ENCODE measurements at regions not wholly inside any gene's neighbourhood (a gene's known extent, or its start where the extent isn't known, plus 50 kb on each side); places are given as distances from the start of the nearest gene placed in this dataset.

DNA sequence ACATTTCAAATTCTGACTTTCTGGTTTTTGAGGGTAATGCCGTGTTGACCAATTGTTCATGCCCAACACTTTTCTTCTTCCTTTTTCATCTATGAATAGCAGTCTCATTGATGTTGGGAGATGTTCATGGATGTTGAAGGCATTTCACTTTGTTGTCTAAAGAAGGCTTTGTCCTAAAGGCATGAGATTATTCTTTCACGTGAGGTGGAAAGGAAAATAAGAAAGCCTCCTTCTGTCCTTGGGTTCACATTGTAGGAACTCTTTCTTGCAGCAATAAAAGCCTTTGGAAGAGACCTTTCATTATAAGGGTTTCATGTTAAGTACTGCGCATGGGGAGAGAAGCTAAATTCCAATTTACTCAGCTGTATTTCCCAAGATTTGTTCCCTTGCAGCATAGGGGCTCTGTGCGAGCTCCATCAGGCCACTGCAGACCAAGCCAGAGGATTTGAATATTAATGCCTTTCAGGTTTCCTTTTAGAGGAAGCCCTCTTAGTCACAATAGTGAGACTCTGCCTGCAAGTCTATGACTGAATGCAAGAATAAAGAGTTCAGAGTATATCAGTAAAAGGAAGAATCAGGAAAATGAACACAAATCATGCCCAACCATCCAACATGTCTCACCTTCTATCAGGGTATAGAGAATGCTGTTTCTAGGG is 274.6 kb downstream of the TMEM38B start:
- Histone ChIP-seq H3K27ac (ENCODE audit: low read length) (no peak overlapping the region), H3K9ac (ENCODE audit: low read length) (no peak overlapping the region), H3K36me3 (ENCODE audit: control insufficient read depth, low read depth, low read length) (no peaks in the 10 kb centered on the region), H3K4me3 (ENCODE audit: low read length) (no peak overlapping the region), H3K27me3 (ENCODE audit: control insufficient read depth, insufficient read depth, low read length) (peaks cover 20% of the 10 kb centered on the region), H3K9me3 (ENCODE audit: control insufficient read depth, low read depth, low read length) (no peaks in the 10 kb centered on the region), H3K4me1 (ENCODE audit: control insufficient read depth, low read depth, low read length) (peaks cover 6% of the 10 kb centered on the region)

DNA sequence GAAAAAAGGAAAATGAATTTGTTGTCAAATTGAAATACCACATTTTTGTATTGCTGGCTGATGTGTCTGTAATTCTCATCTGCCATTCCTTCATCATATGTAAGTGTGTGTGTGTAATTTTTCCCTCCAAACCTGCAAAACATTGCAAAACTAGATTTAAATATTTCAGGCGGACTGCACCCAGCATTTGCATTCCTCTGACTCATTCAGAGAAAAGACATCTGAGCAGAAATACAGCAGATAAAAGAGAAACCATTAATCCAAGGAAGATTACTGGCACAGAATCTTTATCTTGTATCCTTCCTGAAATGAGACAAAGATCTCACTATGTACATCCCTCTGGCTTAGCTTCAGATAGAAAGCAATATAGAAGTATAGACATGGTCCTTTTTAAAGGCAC is 275.3 kb downstream of the TMEM38B start:
- no peak overlapping the region for H3K4me3 ChIP-seq (ENCODE audit: low read length)
- no peaks in the 10 kb centered on the region for H3K36me3 ChIP-seq (ENCODE audit: control insufficient read depth, low read depth, low read length)
- peaks cover 26% of the 10 kb centered on the region for H3K27me3 ChIP-seq (ENCODE audit: control insufficient read depth, insufficient read depth, low read length)
- H3K9ac ChIP-seq (ENCODE audit: low read length): no peak overlapping the region
- H3K4me1 ChIP-seq (ENCODE audit: control insufficient read depth, low read depth, low read length): peaks cover 11% of the 10 kb centered on the region
- no peak overlapping the region for H3K27ac ChIP-seq (ENCODE audit: low read length)
- H3K9me3 ChIP-seq (ENCODE audit: control insufficient read depth, low read depth, low read length): no peaks in the 10 kb centered on the region

DNA sequence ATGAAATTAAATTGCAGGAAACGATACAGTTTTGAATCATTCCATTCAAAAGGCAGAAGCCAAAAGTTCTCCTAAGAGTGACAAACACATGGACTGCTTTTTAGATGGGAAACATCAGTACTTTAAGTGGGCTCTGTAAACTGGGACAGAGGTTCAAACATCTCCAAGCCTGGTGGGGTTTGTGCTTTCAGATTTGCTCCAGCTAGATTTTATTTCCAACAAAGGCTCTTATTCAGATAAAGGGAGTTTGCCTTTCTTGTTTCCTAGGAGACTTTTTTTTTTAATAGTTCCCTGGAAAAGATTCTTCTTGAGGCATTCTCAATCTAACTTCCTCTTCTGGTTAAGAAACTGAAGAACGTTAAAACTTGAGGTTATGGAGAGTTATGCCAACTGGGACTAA is 277.6 kb downstream of the TMEM38B start:
- Histone ChIP-seq H3K27ac (ENCODE audit: low read length) (no peak overlapping the region), H3K27me3 (ENCODE audit: control insufficient read depth, insufficient read depth, low read length) (peaks cover 32% of the 10 kb centered on the region), H3K4me3 (ENCODE audit: low read length) (no peak overlapping the region), H3K36me3 (ENCODE audit: control insufficient read depth, low read depth, low read length) (no peaks in the 10 kb centered on the region), H3K9ac (ENCODE audit: low read length) (no peak overlapping the region), H3K9me3 (ENCODE audit: control insufficient read depth, low read depth, low read length) (no peaks in the 10 kb centered on the region), H3K4me1 (ENCODE audit: control insufficient read depth, low read depth, low read length) (peaks cover 23% of the 10 kb centered on the region)

DNA sequence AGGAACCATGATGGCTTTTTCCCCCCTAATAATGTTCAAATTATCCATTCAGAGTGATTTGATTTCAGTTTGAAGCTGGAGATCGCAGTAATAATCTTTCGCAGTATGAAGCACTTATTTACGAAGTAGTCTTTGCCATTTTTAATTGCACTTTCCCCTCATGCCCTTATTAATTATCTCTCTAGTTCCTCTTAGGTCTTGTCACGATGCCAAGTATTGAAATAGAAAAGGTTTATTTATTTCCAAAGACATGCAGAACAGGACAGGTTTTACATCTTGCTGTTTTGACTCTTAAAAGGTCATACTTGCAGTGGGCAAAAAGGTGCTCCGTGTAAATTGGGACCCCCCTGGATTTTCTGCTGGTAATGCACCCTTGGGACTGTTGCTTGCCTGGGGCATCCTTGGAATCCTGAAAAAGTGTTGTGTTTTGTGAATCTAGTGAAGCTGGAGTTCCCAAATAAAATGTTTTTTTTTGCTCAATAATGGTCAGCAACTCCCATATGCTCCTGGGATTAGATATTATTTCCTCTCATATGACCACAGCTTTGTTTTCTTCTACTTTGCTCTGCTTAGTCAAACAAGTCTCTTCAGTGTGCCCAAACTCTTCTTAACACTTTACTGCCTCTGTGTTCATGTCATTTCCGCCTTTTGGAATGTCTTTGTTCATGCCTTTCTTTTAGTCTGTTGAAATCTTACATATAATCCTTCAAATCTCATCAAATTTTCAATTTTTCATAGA is 278.3 kb downstream of the TMEM38B start:
- Histone ChIP-seq H3K27ac (ENCODE audit: low read length) (no peak overlapping the region), H3K4me1 (ENCODE audit: control insufficient read depth, low read depth, low read length) (peaks cover 23% of the 10 kb centered on the region), H3K36me3 (ENCODE audit: control insufficient read depth, low read depth, low read length) (no peaks in the 10 kb centered on the region), H3K27me3 (ENCODE audit: control insufficient read depth, insufficient read depth, low read length) (peaks cover 32% of the 10 kb centered on the region), H3K9ac (ENCODE audit: low read length) (no peak overlapping the region), H3K4me3 (ENCODE audit: low read length) (no peak overlapping the region), H3K9me3 (ENCODE audit: control insufficient read depth, low read depth, low read length) (no peaks in the 10 kb centered on the region)

DNA sequence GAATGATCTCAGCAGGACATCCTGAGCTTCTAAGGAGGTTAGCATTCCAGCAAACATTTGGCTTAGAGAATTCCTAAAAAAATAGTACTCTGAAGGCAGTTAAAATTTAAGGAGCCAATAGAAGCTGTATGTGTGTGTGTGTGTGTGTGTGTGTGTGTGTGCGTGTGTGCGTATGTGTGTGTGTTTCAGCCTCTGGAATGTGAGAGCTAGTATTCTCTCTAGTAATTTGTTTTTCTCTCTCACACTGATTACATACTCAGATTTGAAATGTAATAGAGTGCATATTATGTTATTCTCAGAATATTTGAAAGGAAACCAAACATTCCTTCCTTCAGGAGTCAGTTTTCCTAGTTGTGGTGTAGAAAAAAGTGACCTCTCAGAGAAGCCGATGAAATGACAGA is 279.6 kb downstream of the TMEM38B start:
- Histone ChIP-seq H3K4me3 (ENCODE audit: low read length) (no peak overlapping the region), H3K27ac (ENCODE audit: low read length) (no peak overlapping the region), H3K36me3 (ENCODE audit: control insufficient read depth, low read depth, low read length) (no peaks in the 10 kb centered on the region), H3K4me1 (ENCODE audit: control insufficient read depth, low read depth, low read length) (peaks cover 29% of the 10 kb centered on the region), H3K27me3 (ENCODE audit: control insufficient read depth, insufficient read depth, low read length) (peaks cover 32% of the 10 kb centered on the region), H3K9me3 (ENCODE audit: control insufficient read depth, low read depth, low read length) (no peaks in the 10 kb centered on the region), H3K9ac (ENCODE audit: low read length) (no peak overlapping the region)

DNA sequence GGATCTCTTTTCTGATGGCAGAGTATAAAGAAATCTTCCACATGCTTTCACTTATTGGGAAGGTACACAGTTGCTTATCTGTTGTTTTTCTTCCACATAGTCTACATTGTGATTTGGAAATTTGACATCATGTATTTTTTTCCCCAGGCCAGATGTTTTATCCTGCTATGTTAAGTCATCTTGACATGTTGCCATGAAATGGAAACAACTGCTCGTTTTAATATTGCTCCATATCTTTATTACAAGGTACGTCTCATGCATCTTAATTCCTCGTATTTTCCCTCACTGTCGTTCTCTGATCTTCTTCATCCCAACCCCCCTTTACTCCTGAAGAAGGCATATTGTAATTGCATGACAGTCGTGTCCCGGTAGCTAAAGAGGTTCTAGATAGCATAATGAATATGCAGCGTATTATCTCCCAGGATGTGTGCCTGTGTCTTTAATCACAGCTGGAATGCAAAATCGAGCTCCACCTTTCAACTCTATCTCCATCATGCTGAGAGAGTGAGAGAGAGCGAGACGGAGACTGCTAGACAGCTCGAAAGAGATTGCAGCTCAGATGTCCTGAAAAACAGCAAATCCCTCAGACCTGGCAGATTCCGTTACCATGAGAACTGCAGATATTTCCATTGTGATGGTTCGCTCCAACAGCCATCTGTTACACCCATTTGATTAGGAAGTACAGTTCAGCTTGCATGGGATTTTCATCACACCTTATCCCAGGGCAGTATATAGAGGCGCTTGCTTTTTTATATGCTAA is 281.7 kb downstream of the TMEM38B start:
- H3K9ac ChIP-seq (ENCODE audit: low read length): no peak overlapping the region
- no peak overlapping the region for H3K27ac ChIP-seq (ENCODE audit: low read length)
- no peaks in the 10 kb centered on the region for H3K9me3 ChIP-seq (ENCODE audit: control insufficient read depth, low read depth, low read length)
- peaks cover 28% of the 10 kb centered on the region for H3K4me1 ChIP-seq (ENCODE audit: control insufficient read depth, low read depth, low read length)
- H3K4me3 ChIP-seq (ENCODE audit: low read length): no peak overlapping the region
- H3K36me3 ChIP-seq (ENCODE audit: control insufficient read depth, low read depth, low read length): no peaks in the 10 kb centered on the region
- H3K27me3 ChIP-seq (ENCODE audit: control insufficient read depth, insufficient read depth, low read length): peaks cover 32% of the 10 kb centered on the region

DNA sequence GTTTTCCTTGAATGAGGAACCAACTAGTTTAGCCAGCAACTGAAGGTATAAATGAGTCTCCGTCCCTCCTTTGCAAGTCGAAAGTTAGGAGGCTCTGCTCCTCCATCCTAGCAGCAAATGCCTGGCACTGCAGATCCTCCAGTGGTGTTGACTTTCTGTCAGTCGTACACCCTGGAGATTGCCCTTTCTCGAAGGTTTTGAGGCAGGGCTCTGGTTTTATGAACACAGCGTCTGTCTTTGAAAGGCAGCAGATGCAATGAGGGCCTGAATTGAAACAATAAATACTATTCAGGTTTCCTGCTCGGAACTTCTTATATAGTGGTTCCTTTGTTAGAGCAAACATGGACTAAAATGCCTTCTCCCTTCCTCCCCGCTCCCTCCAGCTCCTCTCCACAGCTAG is 284.0 kb downstream of the TMEM38B start:
- peaks cover 17% of the 10 kb centered on the region for H3K27me3 ChIP-seq (ENCODE audit: control insufficient read depth, insufficient read depth, low read length)
- peaks cover 28% of the 10 kb centered on the region for H3K4me1 ChIP-seq (ENCODE audit: control insufficient read depth, low read depth, low read length)
- no peak overlapping the region for H3K9ac ChIP-seq (ENCODE audit: low read length)
- no peak overlapping the region for H3K27ac ChIP-seq (ENCODE audit: low read length)
- no peaks in the 10 kb centered on the region for H3K36me3 ChIP-seq (ENCODE audit: control insufficient read depth, low read depth, low read length)
- no peak overlapping the region for H3K4me3 ChIP-seq (ENCODE audit: low read length)
- H3K9me3 ChIP-seq (ENCODE audit: control insufficient read depth, low read depth, low read length): no peaks in the 10 kb centered on the region

DNA sequence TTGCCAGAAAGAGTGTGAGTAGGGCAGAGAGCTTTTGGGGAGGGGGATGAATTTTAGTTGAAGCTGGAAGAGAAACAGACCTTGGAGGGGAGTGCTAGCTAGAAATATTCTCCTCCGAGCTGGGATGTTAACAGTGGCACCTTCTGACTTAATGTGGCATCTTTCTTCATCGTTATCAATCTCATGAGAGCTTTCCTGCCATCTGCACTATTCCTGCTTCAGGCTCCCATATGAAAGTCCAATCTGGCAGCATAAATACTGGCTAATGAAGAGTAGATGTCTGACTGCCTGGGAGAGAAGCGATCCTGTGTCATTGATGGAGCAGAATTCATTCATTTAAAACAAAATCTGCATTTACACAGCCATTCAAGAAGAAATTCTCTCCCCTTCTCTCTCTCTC is 284.5 kb downstream of the TMEM38B start:
- Histone ChIP-seq H3K27me3 (ENCODE audit: control insufficient read depth, insufficient read depth, low read length) (peaks cover 13% of the 10 kb centered on the region), H3K27ac (ENCODE audit: low read length) (no peak overlapping the region), H3K4me1 (ENCODE audit: control insufficient read depth, low read depth, low read length) (peaks cover 26% of the 10 kb centered on the region), H3K9me3 (ENCODE audit: control insufficient read depth, low read depth, low read length) (no peaks in the 10 kb centered on the region), H3K36me3 (ENCODE audit: control insufficient read depth, low read depth, low read length) (no peaks in the 10 kb centered on the region), H3K9ac (ENCODE audit: low read length) (no peak overlapping the region), H3K4me3 (ENCODE audit: low read length) (no peak overlapping the region)

DNA sequence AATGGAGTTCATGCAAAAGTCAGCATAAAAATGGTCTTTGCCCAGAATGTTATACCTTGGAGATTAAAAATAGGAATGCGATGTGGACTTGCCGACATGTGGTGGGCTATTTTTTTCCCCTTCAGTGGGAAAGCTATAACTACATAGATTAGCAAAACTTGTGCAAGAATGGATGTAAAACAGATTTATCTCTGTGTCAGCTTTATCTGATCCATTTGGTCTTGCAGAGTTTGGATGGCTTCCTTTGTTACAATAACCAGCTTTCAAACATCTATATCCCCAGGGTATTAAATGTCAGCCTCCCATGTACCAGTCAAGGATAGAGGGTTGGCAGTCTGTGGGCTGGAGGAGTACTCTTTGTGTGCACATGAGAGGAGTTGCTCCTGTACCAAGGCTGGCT is 284.9 kb downstream of the TMEM38B start:
- Histone ChIP-seq H3K9ac (ENCODE audit: low read length) (no peak overlapping the region), H3K27me3 (ENCODE audit: control insufficient read depth, insufficient read depth, low read length) (peaks cover 10% of the 10 kb centered on the region), H3K4me1 (ENCODE audit: control insufficient read depth, low read depth, low read length) (peaks cover 21% of the 10 kb centered on the region), H3K36me3 (ENCODE audit: control insufficient read depth, low read depth, low read length) (no peaks in the 10 kb centered on the region), H3K27ac (ENCODE audit: low read length) (no peak overlapping the region), H3K4me3 (ENCODE audit: low read length) (no peak overlapping the region), H3K9me3 (ENCODE audit: control insufficient read depth, low read depth, low read length) (no peaks in the 10 kb centered on the region)

DNA sequence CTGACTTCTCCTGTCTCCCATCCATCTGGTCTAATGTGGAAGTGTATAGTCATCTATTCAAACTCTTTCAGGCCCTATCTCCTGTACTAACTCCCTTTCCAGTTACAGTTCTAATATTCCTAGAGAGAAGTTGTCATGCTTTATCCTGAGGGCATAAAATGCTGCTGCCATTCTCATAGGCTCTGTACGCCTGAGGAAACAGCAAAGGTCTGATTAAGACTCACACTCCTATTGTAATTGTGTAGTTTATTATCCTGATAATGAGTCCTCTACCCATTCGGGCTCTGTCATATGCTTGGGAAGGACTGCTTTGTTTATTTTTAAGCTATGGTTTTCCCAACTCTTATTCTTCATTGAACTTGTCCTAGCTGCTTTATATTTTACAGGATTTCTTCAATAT is 290.4 kb downstream of the TMEM38B start:
- H3K36me3 ChIP-seq (ENCODE audit: control insufficient read depth, low read depth, low read length): no peaks in the 10 kb centered on the region

DNA sequence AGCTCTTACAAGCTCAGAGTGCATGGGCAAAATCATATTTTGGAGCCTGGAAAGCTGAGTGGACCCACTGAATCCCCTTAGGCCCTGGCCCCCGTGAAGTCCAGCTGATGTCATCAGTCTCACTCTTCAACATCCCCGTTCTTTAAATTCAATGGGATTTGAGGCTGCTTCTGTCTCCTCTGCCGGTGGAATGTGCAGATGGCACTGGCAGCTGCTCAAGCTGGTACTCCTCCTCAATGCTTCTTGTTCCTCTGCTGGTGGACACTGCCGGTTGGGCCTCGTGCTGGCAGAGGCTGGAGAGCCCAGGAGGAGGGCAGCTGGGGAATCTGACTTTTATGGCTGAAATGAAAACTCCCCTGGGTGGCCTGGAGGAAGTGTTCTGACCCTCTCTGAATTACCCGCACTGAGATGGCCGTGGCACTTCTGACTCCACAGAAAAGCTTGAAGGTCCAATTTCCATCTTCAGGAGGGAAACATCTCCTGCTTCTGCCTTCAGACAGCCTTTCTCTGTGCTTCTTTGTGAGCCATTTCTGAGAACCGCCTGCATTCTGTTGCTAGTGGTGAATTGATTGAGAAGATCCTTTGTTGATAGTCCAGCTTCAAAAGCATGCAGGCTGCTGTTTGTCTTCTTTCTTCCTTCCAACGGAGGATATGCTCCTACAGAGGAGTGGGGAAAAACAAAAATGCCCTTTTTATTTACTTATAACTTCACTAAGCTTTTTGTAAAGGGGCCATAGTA is 298.9 kb downstream of the TMEM38B start:
- H3K27me3 ChIP-seq (ENCODE audit: control insufficient read depth, insufficient read depth, low read length): no peaks in the 10 kb centered on the region
- peaks cover 12% of the 10 kb centered on the region for H3K4me1 ChIP-seq (ENCODE audit: control insufficient read depth, low read depth, low read length)
- no peaks in the 10 kb centered on the region for H3K36me3 ChIP-seq (ENCODE audit: control insufficient read depth, low read depth, low read length)
- no peak overlapping the region for H3K9ac ChIP-seq (ENCODE audit: low read length)
- H3K27ac ChIP-seq (ENCODE audit: low read length): no peak overlapping the region
- no peak overlapping the region for H3K4me3 ChIP-seq (ENCODE audit: low read length)
- H3K9me3 ChIP-seq (ENCODE audit: control insufficient read depth, low read depth, low read length): no peaks in the 10 kb centered on the region

More for the DNA sequence above, 290.4 kb downstream of the TMEM38B start:
- Histone ChIP-seq H3K27ac (ENCODE audit: low read length) (no peak overlapping the region), H3K27me3 (ENCODE audit: control insufficient read depth, insufficient read depth, low read length) (no peaks in the 10 kb centered on the region), H3K4me1 (ENCODE audit: control insufficient read depth, low read depth, low read length) (no peaks in the 10 kb centered on the region), H3K9ac (ENCODE audit: low read length) (no peak overlapping the region), H3K4me3 (ENCODE audit: low read length) (no peak overlapping the region), H3K9me3 (ENCODE audit: control insufficient read depth, low read depth, low read length) (no peaks in the 10 kb centered on the region)
